SHP77 (cell line): ENCODE measurements at regions not wholly inside any gene's neighbourhood (a gene's known extent, or its start where the extent isn't known, plus 50 kb on each side); places are given as distances from the start of the nearest gene placed in this dataset.
A peak's percentile ranks its signal among the peaks of the same experiment; 100 is the strongest.
"Not testable (repeated sequence)": the region's sequence is repeated elsewhere in the genome, so short reads cannot be mapped to it uniquely, and the experiment has no call there.

Experiments
- DNase-seq, 2 experiments: peaks; one replicate each; lab custom pipeline; 2025; lab: John Stamatoyannopoulos, UW

- DNase-seq: no peak
These were observed 270.0 kb downstream of the AMY1C start for GRCh38 chr1:104019675-104020049.

- no peak for DNase-seq
These were observed 278.8 kb downstream of the AMY1C start for GRCh38 chr1:104028416-104029035.

- DNase-seq: no peak
These were observed 279.8 kb downstream of the AMY1C start for GRCh38 chr1:104029456-104029970.

- peak in 1 of 2 experiments; percentile 44 for DNase-seq
These were observed 307.1 kb downstream of the AMY1C start for GRCh38 chr1:104056786-104057185.

GRCh38 chr1:104057219-104057898 lies 307.7 kb downstream of the AMY1C start:
- DNase-seq: peak; percentile 63 to 66

- not testable (repeated sequence) for DNase-seq
These were observed 311.9 kb downstream of the AMY1C start for GRCh38 chr1:104061637-104062036.

- no peak for DNase-seq
These were observed 314.7 kb downstream of the AMY1C start for GRCh38 chr1:104064399-104064798.

GRCh38 chr1:104072915-104073371 lies 323.2 kb downstream of the AMY1C start:
- no peak for DNase-seq

- no peak for DNase-seq
These were observed 323.8 kb downstream of the AMY1C start for GRCh38 chr1:104073463-104073902.

- no peak for DNase-seq
These were observed 332.5 kb downstream of the AMY1C start for GRCh38 chr1:104082221-104082620.

- no peak for DNase-seq
These were observed 334.7 kb downstream of the AMY1C start for GRCh38 chr1:104084380-104084779.

GRCh38 chr1:104092698-104093097 lies 343.0 kb downstream of the AMY1C start:
- no peak for DNase-seq

- no peak for DNase-seq
These were observed 349.1 kb downstream of the AMY1C start for GRCh38 chr1:104098837-104099236.

GRCh38 chr1:104100115-104100514 lies 350.4 kb downstream of the AMY1C start:
- no peak for DNase-seq

- DNase-seq: no peak
These were observed 355.8 kb downstream of the AMY1C start for GRCh38 chr1:104105465-104105864.

- DNase-seq: no peak
These were observed 370.8 kb downstream of the AMY1C start for GRCh38 chr1:104120525-104120924.

GRCh38 chr1:104121271-104121670 lies 371.6 kb downstream of the AMY1C start:
- no peak for DNase-seq

- DNase-seq: no peak
These were observed 375.6 kb downstream of the AMY1C start for GRCh38 chr1:104125266-104125665.

GRCh38 chr1:104125970-104126369 lies 376.3 kb downstream of the AMY1C start:
- DNase-seq: no peak

- DNase-seq: peak; percentile 31 to 40
These were observed 382.8 kb downstream of the AMY1C start for GRCh38 chr1:104132382-104132973.

- DNase-seq: not testable (repeated sequence)
These were observed 385.3 kb downstream of the AMY1C start for GRCh38 chr1:104135036-104135435.

- no peak for DNase-seq
These were observed 386.9 kb downstream of the AMY1C start for GRCh38 chr1:104136621-104137020.

GRCh38 chr1:104156738-104157137 lies 407.0 kb downstream of the AMY1C start:
- DNase-seq: no peak
